Fibroblast of peridontal ligament (primary cell): ENCODE measurements at regions not wholly inside any gene's neighbourhood (a gene's known extent, or its start where the extent isn't known, plus 50 kb on each side); places are given as distances from the start of the nearest gene placed in this dataset.
"Not testable (repeated sequence)": the region's sequence is repeated elsewhere in the genome, so short reads cannot be mapped to it uniquely, and the experiment has no call there.

ENCODE experiments used
- DNase-seq: peaks from one replicate; pipeline ENCODE4 v3.0.0-alpha.2; 2010; ENCODE audit errors: extremely low read depth

GRCh38 chr2:16221461-16222010, 281.2 kb downstream of the MYCN start:
- no peak for DNase-seq

- no peak for DNase-seq
Measured at GRCh38 chr2:16219292-16219975, 279.1 kb downstream of the MYCN start.

- no peak for DNase-seq
Measured at GRCh38 chr2:16218625-16219024, 278.3 kb downstream of the MYCN start.

- no peak for DNase-seq
Measured at GRCh38 chr2:16218161-16218560, 277.8 kb downstream of the MYCN start.

GRCh38 chr2:16217741-16218140, 277.4 kb downstream of the MYCN start:
- not testable (repeated sequence) for DNase-seq

GRCh38 chr2:16217291-16217690, 276.9 kb downstream of the MYCN start:
- no peak for DNase-seq

GRCh38 chr2:16216558-16216945, 276.2 kb downstream of the MYCN start:
- no peak for DNase-seq

GRCh38 chr2:16215902-16216557, 275.7 kb downstream of the MYCN start:
- no peak for DNase-seq

GRCh38 chr2:16214861-16215260, 274.5 kb downstream of the MYCN start:
- DNase-seq: no peak

GRCh38 chr2:16214391-16214790, 274.0 kb downstream of the MYCN start:
- DNase-seq: no peak

- no peak for DNase-seq
Measured at GRCh38 chr2:16212321-16212720, 272.0 kb downstream of the MYCN start.

GRCh38 chr2:16211341-16211740, 271.0 kb downstream of the MYCN start:
- DNase-seq: no peak

- no peak for DNase-seq
Measured at GRCh38 chr2:16210841-16211240, 270.5 kb downstream of the MYCN start.

GRCh38 chr2:16209799-16210198, 269.4 kb downstream of the MYCN start:
- no peak for DNase-seq

- DNase-seq: no peak
Measured at GRCh38 chr2:16208921-16209320, 268.6 kb downstream of the MYCN start.

GRCh38 chr2:16208241-16208797, 268.0 kb downstream of the MYCN start:
- DNase-seq: no peak

- DNase-seq: no peak
Measured at GRCh38 chr2:16207611-16208010, 267.3 kb downstream of the MYCN start.

- DNase-seq: no peak
Measured at GRCh38 chr2:16207151-16207550, 266.8 kb downstream of the MYCN start.

- DNase-seq: no peak
Measured at GRCh38 chr2:16206191-16206944, 266.0 kb downstream of the MYCN start.

GRCh38 chr2:16205631-16206030, 265.3 kb downstream of the MYCN start:
- no peak for DNase-seq

- DNase-seq: no peak
Measured at GRCh38 chr2:16204886-16205620, 264.7 kb downstream of the MYCN start.

- DNase-seq: no peak
Measured at GRCh38 chr2:16204251-16204650, 263.9 kb downstream of the MYCN start.
